ENCODE measurements at regions not wholly inside any gene's neighbourhood (a gene's known extent, or its start where the extent isn't known, plus 50 kb on each side); places are given as distances from the start of the nearest gene placed in this dataset.

GRCh38 chr18:40066368-40066767 lies 1888.7 kb upstream of the PIK3C3 start:
- DNase-seq (ENCODE audit: low read depth in 4 of 4, low spot score in 3 of 4), result no peak

- DNase-seq (ENCODE audit: low read depth in 4 of 4, low spot score in 3 of 4), result no peak
These were observed 1891.5 kb upstream of the PIK3C3 start for GRCh38 chr18:40063488-40063887.

- no peak for DNase-seq (ENCODE audit: low read depth in 4 of 4, low spot score in 3 of 4)
These were observed 1893.9 kb upstream of the PIK3C3 start for GRCh38 chr18:40061086-40061485.

GRCh38 chr18:40060562-40060961 lies 1894.5 kb upstream of the PIK3C3 start:
- DNase-seq (ENCODE audit: low read depth in 4 of 4, low spot score in 3 of 4), result no peak

- DNase-seq (ENCODE audit: low read depth in 4 of 4, low spot score in 3 of 4), result no peak
These were observed 1896.0 kb upstream of the PIK3C3 start for GRCh38 chr18:40058811-40059570.

GRCh38 chr18:40056079-40056692 lies 1898.8 kb upstream of the PIK3C3 start:
- no peak for DNase-seq (ENCODE audit: low read depth in 4 of 4, low spot score in 3 of 4)

- no peak for DNase-seq (ENCODE audit: low read depth in 4 of 4, low spot score in 3 of 4)
These were observed 1899.8 kb upstream of the PIK3C3 start for GRCh38 chr18:40055262-40055661.

- DNase-seq (ENCODE audit: low read depth in 4 of 4, low spot score in 3 of 4), result no peak
These were observed 1905.3 kb upstream of the PIK3C3 start for GRCh38 chr18:40049716-40050115.

GRCh38 chr18:40048886-40049650 lies 1906.0 kb upstream of the PIK3C3 start:
- DNase-seq (ENCODE audit: low read depth in 4 of 4, low spot score in 3 of 4), result no peak

GRCh38 chr18:40048253-40048652 lies 1906.8 kb upstream of the PIK3C3 start:
- DNase-seq (ENCODE audit: low read depth in 4 of 4, low spot score in 3 of 4), result no peak

GRCh38 chr18:40046596-40046995 lies 1908.4 kb upstream of the PIK3C3 start:
- no peak for DNase-seq (ENCODE audit: low read depth in 4 of 4, low spot score in 3 of 4)

GRCh38 chr18:40041951-40042350 lies 1913.1 kb upstream of the PIK3C3 start:
- DNase-seq (ENCODE audit: low read depth in 4 of 4, low spot score in 3 of 4), result no peak

- no peak for DNase-seq (ENCODE audit: low read depth in 4 of 4, low spot score in 3 of 4)
These were observed 1914.5 kb upstream of the PIK3C3 start for GRCh38 chr18:40040574-40040973.

GRCh38 chr18:40037356-40037755 lies 1917.7 kb upstream of the PIK3C3 start:
- no peak for DNase-seq (ENCODE audit: low read depth in 4 of 4, low spot score in 3 of 4)

GRCh38 chr18:40036861-40037260 lies 1918.2 kb upstream of the PIK3C3 start:
- no peak for DNase-seq (ENCODE audit: low read depth in 4 of 4, low spot score in 3 of 4)

GRCh38 chr18:40035966-40036365 lies 1919.1 kb upstream of the PIK3C3 start:
- no peak for DNase-seq (ENCODE audit: low read depth in 4 of 4, low spot score in 3 of 4)

- DNase-seq (ENCODE audit: low read depth in 4 of 4, low spot score in 3 of 4), result no peak
These were observed 1923.0 kb upstream of the PIK3C3 start for GRCh38 chr18:40032076-40032475.

- no peak for DNase-seq (ENCODE audit: low read depth in 4 of 4, low spot score in 3 of 4)
These were observed 1923.6 kb upstream of the PIK3C3 start for GRCh38 chr18:40031435-40031834.

GRCh38 chr18:40019797-40020392 lies 1935.1 kb upstream of the PIK3C3 start:
- no peak for DNase-seq (ENCODE audit: low read depth in 4 of 4, low spot score in 3 of 4)

GRCh38 chr18:40018266-40018665 lies 1936.8 kb upstream of the PIK3C3 start:
- no peak for DNase-seq (ENCODE audit: low read depth in 4 of 4, low spot score in 3 of 4)

- DNase-seq (ENCODE audit: low read depth in 4 of 4, low spot score in 3 of 4), result no peak
These were observed 1938.0 kb upstream of the PIK3C3 start for GRCh38 chr18:40017021-40017420.

Data from right renal pelvis (tissue), 4 donors.